ENCODE measurements at regions not wholly inside any gene's neighbourhood (a gene's known extent, or its start where the extent isn't known, plus 50 kb on each side); places are given as distances from the start of the nearest gene placed in this dataset.

GRCh38 chr1:170424346-170424745, 107.6 kb upstream of the GORAB start:
- POLR2A ChIA-PET = no interaction called here
- DNase-seq (ENCODE audit: extremely low read depth in 1 of 4, low spot score in 3 of 4) = no peak
- CTCF ChIA-PET (ENCODE audit: low intra/inter-chr PET ratio) = no interaction called here
- no peak for ATAC-seq
- no peak for FAIRE-seq
- H3K9ac ChIP-seq (ENCODE audit: insufficient read depth in 1 of 2, low read depth in 2 of 2, low read length in 2 of 2) = no peak overlapping the region
- no peaks in the 10 kb centered on the region for H3K79me2 ChIP-seq (ENCODE audit: control insufficient read depth, insufficient read depth, low read length)
- H4K20me1 ChIP-seq (replicated peaks; ENCODE audit: control insufficient read depth, insufficient read depth, low read length) = no peaks in the 10 kb centered on the region
- H3K4me2 ChIP-seq (ENCODE audit: insufficient read depth, low read length) = no peak overlapping the region
- 0% methylated on average over 1 of the region's 1 CpG for WGBS (ENCODE audit: insufficient coverage, low coverage, missing lambda C conversion rate)
- BruUV-seq (replicated peaks) = no TSS peak
- H3K9me3 ChIP-seq (replicated peaks; ENCODE audit: control insufficient read depth, insufficient read depth, low read depth, low read length) = no peaks in the 10 kb centered on the region
- TF ChIP-seq RERE (CRISPR knock-in tag; IDR thresholded peaks at IDR 0.05; ENCODE audit: borderline replicate concordance) (no peak), PHF20 (IDR thresholded peaks at IDR 0.05; ENCODE audit: partially characterized antibody) (no peak), MCM5 (IDR thresholded peaks at IDR 0.05; ENCODE audit: low read depth) (no peak), NFYB (IDR thresholded peaks at IDR 0.05; ENCODE audit: extremely low read depth, insufficient read length) (no peak), CBX1 (IDR thresholded peaks at IDR 0.05; ENCODE audit: low read depth) (no peak), ARID3B (CRISPR knock-in tag; IDR thresholded peaks at IDR 0.05; ENCODE audit: borderline replicate concordance) (no peak), MLLT1 (IDR thresholded peaks at IDR 0.05) (no peak), ZBTB26 (CRISPR knock-in tag; IDR thresholded peaks at IDR 0.05) (no peak), HNRNPL (IDR thresholded peaks at IDR 0.05; ENCODE audit: low read depth, low read length) (no peak), ELF2 (CRISPR knock-in tag; IDR thresholded peaks at IDR 0.05) (no peak)
- H3K4me1 ChIP-seq (replicated peaks in 1 of 2; ENCODE audit: control insufficient read depth in 2 of 2, insufficient read depth in 2 of 2, low read length in 2 of 2) = no peaks in the 10 kb centered on the region
- no peak overlapping the region for H3K4me3 ChIP-seq
- intact Hi-C loops (cut with micrococcal nuclease) (no loop called here), in situ Hi-C loops (cut with MboI) (no loop called here)
- no peaks in the 10 kb centered on the region for H3K9me1 ChIP-seq (ENCODE audit: control insufficient read depth, insufficient read depth, low read length)
- no peaks in the 10 kb centered on the region for H3K36me3 ChIP-seq (ENCODE audit: control insufficient read depth, insufficient read depth, low read length)
- H3K27me3 ChIP-seq (ENCODE audit: control insufficient read depth in 2 of 2, insufficient read depth in 2 of 2, low read length in 2 of 2) = no peaks in the 10 kb centered on the region
- no peak overlapping the region for H2AFZ ChIP-seq (ENCODE audit: low read depth, low read length)
- H3K27ac ChIP-seq (ENCODE audit: extremely low read depth, low read depth, low read length) = no peak overlapping the region
